ENCODE measurements at regions not wholly inside any gene's neighbourhood (a gene's known extent, or its start where the extent isn't known, plus 50 kb on each side); places are given as distances from the start of the nearest gene placed in this dataset.

DNA sequence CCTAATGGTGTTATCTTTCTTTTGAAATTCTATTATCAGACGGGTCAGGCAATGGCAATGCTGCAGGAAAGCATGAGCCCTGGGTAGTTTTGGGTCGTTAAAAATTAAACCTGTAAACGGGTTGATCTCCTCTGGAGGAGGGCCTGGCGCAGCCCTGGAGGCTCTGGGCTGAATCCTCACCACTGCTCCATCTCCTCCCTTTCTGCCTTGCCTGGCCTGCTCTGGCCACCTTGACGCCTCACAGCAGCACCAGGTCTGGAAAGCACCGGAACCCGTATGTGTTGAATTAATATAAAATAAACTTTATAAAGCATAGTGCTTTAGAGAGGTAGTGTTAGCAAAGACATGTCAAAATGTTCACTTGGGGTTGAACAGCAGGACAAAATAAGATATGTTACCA lies 316.1 kb downstream of the LNPK start:
- H3K27me3 ChIP-seq (ENCODE audit: insufficient read depth, poor library complexity, severe bottlenecking) = no peaks in the 10 kb centered on the region

DNA sequence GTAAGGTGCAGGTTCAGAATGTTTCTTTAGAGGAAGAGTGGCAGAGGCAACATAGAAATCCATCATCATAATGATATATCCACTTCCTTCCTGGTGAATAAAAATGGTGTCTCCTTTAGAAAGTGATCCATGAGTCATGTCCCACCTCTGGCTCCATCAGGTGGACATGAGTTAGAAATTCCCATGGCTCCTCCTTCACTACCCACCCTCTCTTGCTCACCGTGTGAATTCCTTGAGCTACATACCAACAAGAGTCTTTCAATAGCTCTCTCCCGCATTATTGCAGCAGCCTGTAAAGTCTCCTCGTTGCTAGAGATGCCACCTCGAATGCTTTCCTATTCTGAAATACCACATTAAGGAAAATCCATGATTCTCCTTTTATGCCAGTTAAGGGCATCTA lies 317.6 kb downstream of the LNPK start:
- H3K4me3 ChIP-seq (replicated peaks; ENCODE audit: insufficient read depth, low read length) = no peak overlapping the region
- H3K27ac ChIP-seq (replicated peaks) = no peak overlapping the region
- TF ChIP-seq SPI1 (IDR thresholded peaks at IDR 0.05; ENCODE audit: borderline replicate concordance, low read depth) (no peak), GABPA (IDR thresholded peaks at IDR 0.05; ENCODE audit: low read depth) (no peak), REST (IDR thresholded peaks at IDR 0.05; ENCODE audit: insufficient replicate concordance, low read depth) (no peak), POLR2AphosphoS5 (IDR thresholded peaks at IDR 0.05; ENCODE audit: low read depth) (no peak)
- TF ChIP-seq, protein P1, sequence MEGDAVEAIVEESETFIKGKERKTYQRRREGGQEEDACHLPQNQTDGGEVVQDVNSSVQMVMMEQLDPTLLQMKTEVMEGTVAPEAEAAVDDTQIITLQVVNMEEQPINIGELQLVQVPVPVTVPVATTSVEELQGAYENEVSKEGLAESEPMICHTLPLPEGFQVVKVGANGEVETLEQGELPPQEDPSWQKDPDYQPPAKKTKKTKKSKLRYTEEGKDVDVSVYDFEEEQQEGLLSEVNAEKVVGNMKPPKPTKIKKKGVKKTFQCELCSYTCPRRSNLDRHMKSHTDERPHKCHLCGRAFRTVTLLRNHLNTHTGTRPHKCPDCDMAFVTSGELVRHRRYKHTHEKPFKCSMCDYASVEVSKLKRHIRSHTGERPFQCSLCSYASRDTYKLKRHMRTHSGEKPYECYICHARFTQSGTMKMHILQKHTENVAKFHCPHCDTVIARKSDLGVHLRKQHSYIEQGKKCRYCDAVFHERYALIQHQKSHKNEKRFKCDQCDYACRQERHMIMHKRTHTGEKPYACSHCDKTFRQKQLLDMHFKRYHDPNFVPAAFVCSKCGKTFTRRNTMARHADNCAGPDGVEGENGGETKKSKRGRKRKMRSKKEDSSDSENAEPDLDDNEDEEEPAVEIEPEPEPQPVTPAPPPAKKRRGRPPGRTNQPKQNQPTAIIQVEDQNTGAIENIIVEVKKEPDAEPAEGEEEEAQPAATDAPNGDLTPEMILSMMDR (IDR thresholded peaks at IDR 0.05; ENCODE audit: insufficient read depth, low read length) = no peak
- H3K27me3 ChIP-seq (ENCODE audit: insufficient read depth, poor library complexity, severe bottlenecking) = no peaks in the 10 kb centered on the region
- DNase-seq (ENCODE audit: low read depth in 1 of 2, low spot score in 1 of 2) = no peak

More for the DNA sequence above, 316.1 kb downstream of the LNPK start:
- TF ChIP-seq POLR2AphosphoS5 (IDR thresholded peaks at IDR 0.05; ENCODE audit: low read depth) (no peak), REST (IDR thresholded peaks at IDR 0.05; ENCODE audit: insufficient replicate concordance, low read depth) (no peak), SPI1 (IDR thresholded peaks at IDR 0.05; ENCODE audit: borderline replicate concordance, low read depth) (no peak), GABPA (IDR thresholded peaks at IDR 0.05; ENCODE audit: low read depth) (no peak)
- TF ChIP-seq, protein P1 (IDR thresholded peaks at IDR 0.05; ENCODE audit: insufficient read depth, low read length) = no peak
- DNase-seq (ENCODE audit: low read depth in 1 of 2, low spot score in 1 of 2) = no peak
- Histone ChIP-seq H3K27ac (replicated peaks) (no peak overlapping the region), H3K4me3 (replicated peaks; ENCODE audit: insufficient read depth, low read length) (no peak overlapping the region)

DNA sequence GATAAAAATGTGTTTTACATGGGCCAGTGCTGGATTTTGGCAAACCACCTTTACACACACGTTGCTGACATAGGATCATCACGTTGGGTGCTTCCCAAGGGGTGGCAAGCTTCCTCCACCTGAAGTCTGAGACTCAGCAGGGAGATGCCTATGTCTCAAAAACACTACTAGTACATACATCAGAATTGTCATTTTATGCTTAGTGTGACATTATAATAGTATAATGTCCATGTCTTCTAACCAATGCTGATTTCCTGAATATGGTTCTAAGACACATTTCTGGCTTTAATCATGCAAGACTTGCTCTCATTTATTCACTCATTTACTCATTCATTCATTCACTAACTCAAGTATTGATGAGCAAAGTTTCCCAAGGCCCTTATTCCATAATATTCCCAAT lies 322.3 kb downstream of the LNPK start:
- TF ChIP-seq SPI1 (IDR thresholded peaks at IDR 0.05; ENCODE audit: borderline replicate concordance, low read depth) = no peak
- Histone ChIP-seq H3K4me3 (replicated peaks; ENCODE audit: insufficient read depth, low read length) (no peak overlapping the region), H3K27ac (replicated peaks) (no peak overlapping the region), H3K27me3 (ENCODE audit: insufficient read depth, poor library complexity, severe bottlenecking) (no peaks in the 10 kb centered on the region)
- DNase-seq (ENCODE audit: low read depth in 1 of 2, low spot score in 1 of 2) = no peak

GRCh38 chr2:175679231-175679630 lies 322.8 kb downstream of the LNPK start:
- H3K27ac ChIP-seq (replicated peaks) = no peak overlapping the region
- no peak for DNase-seq (ENCODE audit: low read depth in 1 of 2, low spot score in 1 of 2)
- no peak for TF ChIP-seq SPI1 (IDR thresholded peaks at IDR 0.05; ENCODE audit: borderline replicate concordance, low read depth)
- TF ChIP-seq, protein P1 (IDR thresholded peaks at IDR 0.05; ENCODE audit: insufficient read depth, low read length) = no peak
- H3K4me3 ChIP-seq (replicated peaks; ENCODE audit: insufficient read depth, low read length) = no peak overlapping the region
- no peaks in the 10 kb centered on the region for H3K27me3 ChIP-seq (ENCODE audit: insufficient read depth, poor library complexity, severe bottlenecking)

All from HL-60 (cell line).